ENCODE measurements at regions not wholly inside any gene's neighbourhood (a gene's known extent, or its start where the extent isn't known, plus 50 kb on each side); places are given as distances from the start of the nearest gene placed in this dataset.
A peak's percentile ranks its signal among the peaks of the same experiment; 100 is the strongest.
"Not testable (repeated sequence)": the region's sequence is repeated elsewhere in the genome, so short reads cannot be mapped to it uniquely, and the experiment has no call there.

GRCh38 chr6:15893556-15894253 is 230.9 kb upstream of the DTNBP1 start:
- peak; percentile 82 for DNase-seq
- TF ChIP-seq GATA1 (IDR thresholded peaks at IDR 0.05; ENCODE audit: low read depth, low read length) (no peak), POLR2A (IDR thresholded peaks at IDR 0.05; ENCODE audit: low read length) (no peak)

DNA sequence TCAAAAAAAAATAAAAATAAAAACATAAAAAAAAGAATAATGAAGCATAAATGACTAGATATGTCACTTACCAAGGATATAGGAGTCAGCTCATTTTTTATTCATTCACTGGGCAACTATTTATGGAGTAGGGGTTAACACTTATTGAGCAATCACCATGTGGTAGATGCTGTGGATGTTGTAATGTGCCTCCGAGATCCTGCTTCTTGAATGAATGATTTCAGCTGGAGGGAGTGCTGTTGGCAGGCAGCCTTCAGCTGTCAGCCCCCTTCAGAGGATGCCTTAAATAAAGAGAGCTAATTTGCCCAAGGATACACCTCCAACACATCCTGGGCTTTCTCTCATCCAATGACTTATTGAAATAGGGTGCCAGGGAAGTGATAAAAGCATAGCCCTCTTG is 229.5 kb upstream of the DTNBP1 start:
- no peak for TF ChIP-seq GATA1 (IDR thresholded peaks at IDR 0.05; ENCODE audit: low read depth, low read length)
- no peak for TF ChIP-seq POLR2A (IDR thresholded peaks at IDR 0.05; ENCODE audit: low read length)
- no peak for DNase-seq

GRCh38 chr6:15888798-15889772 is 226.3 kb upstream of the DTNBP1 start:
- DNase-seq, result no peak
- TF ChIP-seq GATA1 (IDR thresholded peaks at IDR 0.05; ENCODE audit: low read depth, low read length), result no peak
- TF ChIP-seq POLR2A (IDR thresholded peaks at IDR 0.05; ENCODE audit: low read length), result no peak

DNA sequence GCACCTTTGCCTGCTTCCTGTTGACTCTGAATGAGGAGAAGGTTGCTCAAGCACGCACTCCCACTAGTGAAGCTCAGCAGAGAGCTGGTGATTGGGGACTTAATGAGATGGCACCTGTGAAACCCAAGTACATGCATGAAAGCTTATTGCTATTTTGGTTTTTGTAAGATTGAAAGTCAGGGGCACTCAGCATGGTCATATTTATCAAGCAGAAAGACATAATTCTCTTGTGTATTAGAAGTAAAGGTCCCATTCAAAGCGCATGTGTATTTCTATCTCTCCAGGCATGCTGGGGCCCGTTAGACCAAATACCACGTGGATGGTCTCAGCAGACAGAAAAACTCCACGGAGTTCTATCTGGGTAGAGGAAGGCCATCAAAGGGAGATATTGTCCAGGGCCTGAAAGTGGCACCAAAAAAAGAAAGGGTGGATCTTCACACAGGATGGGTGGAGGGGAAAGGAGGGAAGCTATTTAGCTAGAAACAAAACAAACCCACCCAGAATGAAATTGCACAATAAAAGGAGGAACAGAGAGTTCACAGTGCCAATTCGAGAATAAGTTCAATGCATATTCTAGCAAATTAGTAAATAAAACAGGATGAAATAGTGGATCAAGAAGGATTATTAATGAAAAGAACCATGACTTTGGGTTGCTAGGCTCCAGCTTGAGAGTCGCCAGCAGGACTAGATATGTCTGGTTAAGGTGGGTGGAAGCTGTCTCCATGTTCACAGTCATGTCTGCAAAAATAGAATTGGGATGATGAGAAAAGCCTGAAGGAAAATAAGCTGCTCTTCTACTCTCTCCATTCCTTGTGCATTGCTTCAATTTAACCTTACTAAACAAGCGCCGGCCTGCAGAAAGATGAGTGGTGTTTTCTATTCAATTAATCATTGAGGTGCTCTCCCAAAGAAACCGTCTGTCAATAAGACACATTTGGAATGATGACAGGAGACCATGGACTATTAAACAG is 224.9 kb upstream of the DTNBP1 start:
- no peak for DNase-seq
- no peak for TF ChIP-seq POLR2A (IDR thresholded peaks at IDR 0.05; ENCODE audit: low read length)
- TF ChIP-seq GATA1 (IDR thresholded peaks at IDR 0.05; ENCODE audit: low read depth, low read length), result no peak

- TF ChIP-seq POLR2A (IDR thresholded peaks at IDR 0.05; ENCODE audit: low read length) (no peak), GATA1 (IDR thresholded peaks at IDR 0.05; ENCODE audit: low read depth, low read length) (no peak)
These were observed 222.8 kb upstream of the DTNBP1 start for GRCh38 chr6:15885624-15886023.

DNA sequence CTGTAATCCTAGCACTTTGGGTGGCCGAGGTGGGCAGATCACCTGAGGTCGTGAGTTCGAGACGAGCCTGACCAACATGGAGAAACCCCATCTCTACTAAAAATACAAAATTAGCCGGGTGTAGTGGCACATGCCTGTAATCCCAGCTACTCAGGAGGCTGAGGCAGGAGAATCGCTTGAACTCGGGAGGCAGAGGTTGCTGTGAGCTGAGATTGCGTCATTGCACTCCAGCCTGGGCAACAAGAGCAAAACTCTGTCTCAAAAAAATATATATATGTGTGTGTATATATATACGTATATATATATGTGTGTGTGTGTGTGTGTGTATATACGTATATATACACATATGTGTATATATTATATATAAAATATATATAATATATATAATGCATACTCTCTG is 220.8 kb upstream of the DTNBP1 start:
- not testable (repeated sequence) for DNase-seq

More at GRCh38 chr6:15885624-15886023, 222.8 kb upstream of the DTNBP1 start:
- no peak for DNase-seq

DNA sequence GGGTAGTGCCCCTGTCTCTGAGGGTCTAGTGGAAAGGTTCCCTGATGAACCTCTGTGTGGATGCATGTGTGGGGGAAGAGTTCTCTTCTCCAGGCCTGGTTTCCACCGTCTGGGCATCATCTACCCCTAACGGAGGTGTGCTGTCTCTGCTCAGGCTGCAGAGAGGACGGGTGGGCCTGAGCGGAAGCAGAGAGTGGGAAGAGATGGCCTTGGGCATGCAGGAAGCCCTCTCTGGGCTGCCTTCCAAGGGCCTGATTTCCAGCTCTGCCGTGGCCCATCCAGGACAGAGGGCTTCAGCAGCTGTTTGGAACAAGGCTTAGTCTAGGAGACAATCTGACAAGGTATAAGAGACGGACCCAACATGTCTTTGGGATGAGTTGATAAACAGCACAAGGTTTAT is 220.1 kb upstream of the DTNBP1 start:
- TF ChIP-seq GATA1 (IDR thresholded peaks at IDR 0.05; ENCODE audit: low read depth, low read length), result no peak
- no peak for DNase-seq

DNA sequence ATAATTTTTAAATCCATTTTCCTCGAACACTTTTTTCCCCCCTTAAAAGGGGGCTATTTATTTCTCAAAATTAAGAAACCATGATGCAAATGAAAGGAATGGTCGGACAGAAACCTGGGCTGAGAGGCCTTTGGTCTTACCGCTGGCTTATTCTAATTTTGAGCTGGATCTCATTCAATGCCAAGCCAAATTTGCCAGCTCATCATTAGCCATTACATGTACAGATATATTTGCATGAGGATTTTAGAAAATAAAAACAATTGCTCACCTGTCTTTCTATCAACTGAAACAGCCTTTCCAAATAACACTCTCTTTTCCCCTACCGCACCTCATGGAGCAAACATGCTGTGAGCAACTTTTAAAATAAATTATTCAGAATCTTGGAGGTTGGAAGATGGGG is 219.5 kb upstream of the DTNBP1 start:
- DNase-seq, result no peak
- TF ChIP-seq POLR2A (IDR thresholded peaks at IDR 0.05; ENCODE audit: low read length) (no peak), GATA1 (IDR thresholded peaks at IDR 0.05; ENCODE audit: low read depth, low read length) (no peak)

- no peak for TF ChIP-seq GATA1 (IDR thresholded peaks at IDR 0.05; ENCODE audit: low read depth, low read length)
- no peak for TF ChIP-seq POLR2A (IDR thresholded peaks at IDR 0.05; ENCODE audit: low read length)
- DNase-seq, result no peak
These were observed 218.3 kb upstream of the DTNBP1 start for GRCh38 chr6:15881150-15881549.

DNA sequence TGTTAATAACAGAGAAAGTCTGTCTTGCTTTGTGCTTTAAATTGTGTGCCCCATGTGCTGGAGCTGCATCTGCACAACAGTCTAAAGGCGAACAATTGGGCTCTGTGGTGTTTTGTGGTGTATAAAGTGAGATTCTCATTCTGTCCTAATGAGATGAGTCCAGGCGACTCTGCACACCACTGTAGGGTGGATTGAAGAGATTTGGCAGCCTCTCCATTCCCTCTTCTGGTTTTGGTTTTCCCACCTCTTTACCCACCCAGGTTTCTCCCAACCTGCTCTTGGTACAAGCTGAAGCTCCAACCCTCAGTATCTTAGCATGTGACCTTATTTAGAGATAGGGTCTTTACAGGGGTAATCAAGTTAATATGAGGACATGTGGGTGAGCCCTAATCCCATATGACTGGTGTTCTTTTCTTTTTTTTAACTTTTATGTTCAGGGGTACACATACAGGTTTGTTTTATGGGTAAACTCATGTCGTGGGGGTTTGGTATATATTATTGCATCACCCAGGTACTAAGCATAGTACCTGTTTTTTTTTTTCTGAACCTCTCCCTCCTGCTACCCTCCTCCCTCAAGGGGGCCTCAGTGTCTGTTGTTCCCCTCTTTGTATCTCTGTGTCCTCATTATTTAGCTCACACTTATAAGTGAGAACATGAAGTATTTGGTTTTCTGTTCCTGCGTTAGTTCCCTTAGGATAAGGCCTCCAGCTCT is 217.6 kb upstream of the DTNBP1 start:
- TF ChIP-seq POLR2A (IDR thresholded peaks at IDR 0.05; ENCODE audit: low read length) (no peak), GATA1 (IDR thresholded peaks at IDR 0.05; ENCODE audit: low read depth, low read length) (no peak)
- no peak for DNase-seq

GRCh38 chr6:15879371-15880261 is 216.8 kb upstream of the DTNBP1 start:
- DNase-seq, result peak; percentile 22 to 24
- TF ChIP-seq POLR2A (IDR thresholded peaks at IDR 0.05; ENCODE audit: low read length) (no peak), GATA1 (IDR thresholded peaks at IDR 0.05; ENCODE audit: low read depth, low read length) (no peak)

- DNase-seq, result no peak
- TF ChIP-seq GATA1 (IDR thresholded peaks at IDR 0.05; ENCODE audit: low read depth, low read length) (no peak), POLR2A (IDR thresholded peaks at IDR 0.05; ENCODE audit: low read length) (no peak)
These were observed 214.4 kb upstream of the DTNBP1 start for GRCh38 chr6:15877231-15877630.
